ENCODE measurements at regions not wholly inside any gene's neighbourhood (a gene's known extent, or its start where the extent isn't known, plus 50 kb on each side); places are given as distances from the start of the nearest gene placed in this dataset.

GRCh38 chr5:39660020-39660419, 235.2 kb upstream of the DAB2 start:
- H3K4me3 ChIP-seq (ENCODE audit: control insufficient read depth in 2 of 3, extremely low read depth in 1 of 3, insufficient read depth in 2 of 3, low read depth in 1 of 3, low read length in 3 of 3): no peak overlapping the region
- DNase-seq (ENCODE audit: low read depth, low spot score) (no peak), FAIRE-seq (no peak)
- H3K27me3 ChIP-seq (ENCODE audit: control insufficient read depth, extremely low read depth, insufficient read depth, low read length): no peaks in the 10 kb centered on the region
- H3K9me1 ChIP-seq (ENCODE audit: control insufficient read depth, extremely low read depth, insufficient read depth, low read length): no peaks in the 10 kb centered on the region
- TF ChIP-seq CTCF (optimal IDR thresholded peaks at IDR 0.05 in 1 of 3, IDR thresholded peaks at IDR 0.05 in 1 of 3, conservative IDR thresholded peaks at IDR 0.05 in 1 of 3; ENCODE audit: extremely low read depth in 1 of 3, insufficient read depth in 2 of 3, low read length in 3 of 3): no peak
- TF ChIP-seq EZH2 (IDR thresholded peaks at IDR 0.05; ENCODE audit: low read length): no peak
- H3K27ac ChIP-seq (ENCODE audit: control insufficient read depth, insufficient read depth, low read length): no peak overlapping the region
- H3K36me3 ChIP-seq (ENCODE audit: control insufficient read depth in 2 of 2, extremely low read depth in 1 of 2, insufficient read depth in 2 of 2, low read length in 2 of 2): no peaks in the 10 kb centered on the region
- H4K20me1 ChIP-seq (ENCODE audit: control insufficient read depth, extremely low read depth, insufficient read depth, low read length): no peaks in the 10 kb centered on the region
- H2AFZ ChIP-seq (ENCODE audit: control insufficient read depth, low read length): no peak overlapping the region
- H3K4me2 ChIP-seq (ENCODE audit: control insufficient read depth, extremely low read depth, insufficient read depth, low read depth, low read length): no peak overlapping the region
- H3K79me2 ChIP-seq (ENCODE audit: control insufficient read depth, insufficient read depth, low read length): no peaks in the 10 kb centered on the region
- H3K4me1 ChIP-seq (ENCODE audit: control insufficient read depth, extremely low read depth, insufficient read depth, low read length): peaks cover 5% of the 10 kb centered on the region
- no peaks in the 10 kb centered on the region for H3K9me3 ChIP-seq (ENCODE audit: control insufficient read depth, low read depth, low read length)
- dilution Hi-C loops (cut with MboI; ENCODE audit: extremely low pct_ligation_motif_present, low sequenced_read_pairs): no loop called here
- no peak overlapping the region for H3K9ac ChIP-seq (ENCODE audit: control insufficient read depth, extremely low read depth, insufficient read depth, low read length)

GRCh38 chr5:39658866-39659265, 234.1 kb upstream of the DAB2 start:
- Histone ChIP-seq H4K20me1 (ENCODE audit: control insufficient read depth, extremely low read depth, insufficient read depth, low read length) (no peaks in the 10 kb centered on the region), H3K4me2 (ENCODE audit: control insufficient read depth, extremely low read depth, insufficient read depth, low read depth, low read length) (no peak overlapping the region), H3K27ac (ENCODE audit: control insufficient read depth, insufficient read depth, low read length) (no peak overlapping the region), H3K9ac (ENCODE audit: control insufficient read depth, extremely low read depth, insufficient read depth, low read length) (no peak overlapping the region), H3K9me3 (ENCODE audit: control insufficient read depth, low read depth, low read length) (no peaks in the 10 kb centered on the region), H3K27me3 (ENCODE audit: control insufficient read depth, extremely low read depth, insufficient read depth, low read length) (no peaks in the 10 kb centered on the region), H3K4me1 (ENCODE audit: control insufficient read depth, extremely low read depth, insufficient read depth, low read length) (peaks cover 5% of the 10 kb centered on the region), H3K79me2 (ENCODE audit: control insufficient read depth, insufficient read depth, low read length) (no peaks in the 10 kb centered on the region), H2AFZ (ENCODE audit: control insufficient read depth, low read length) (no peak overlapping the region), H3K4me3 (ENCODE audit: control insufficient read depth in 2 of 3, extremely low read depth in 1 of 3, insufficient read depth in 2 of 3, low read depth in 1 of 3, low read length in 3 of 3) (no peak overlapping the region), H3K36me3 (ENCODE audit: control insufficient read depth in 2 of 2, extremely low read depth in 1 of 2, insufficient read depth in 2 of 2, low read length in 2 of 2) (no peaks in the 10 kb centered on the region), H3K9me1 (ENCODE audit: control insufficient read depth, extremely low read depth, insufficient read depth, low read length) (no peaks in the 10 kb centered on the region)
- dilution Hi-C loops (cut with MboI; ENCODE audit: extremely low pct_ligation_motif_present, low sequenced_read_pairs): no loop called here
- no peak for TF ChIP-seq CTCF (optimal IDR thresholded peaks at IDR 0.05 in 1 of 3, IDR thresholded peaks at IDR 0.05 in 1 of 3, conservative IDR thresholded peaks at IDR 0.05 in 1 of 3; ENCODE audit: extremely low read depth in 1 of 3, insufficient read depth in 2 of 3, low read length in 3 of 3)
- no peak for TF ChIP-seq EZH2 (IDR thresholded peaks at IDR 0.05; ENCODE audit: low read length)
- DNase-seq (ENCODE audit: low read depth, low spot score) (no peak), FAIRE-seq (no peak)
